Omental fat pad (tissue), 3 donors: ENCODE measurements at regions not wholly inside any gene's neighbourhood (a gene's known extent, or its start where the extent isn't known, plus 50 kb on each side); places are given as distances from the start of the nearest gene placed in this dataset.

Experiments
- ATAC-seq: fragments of 150-250 bp; one replicate; pipeline ENCODE4 v1.9.1; 2016; ENCODE audit warnings: mild to moderate bottlenecking, moderate library complexity; ENCODE audit not compliant: low FRiP score
- DNase-seq: peaks from one replicate; pipeline ENCODE4 v3.0.0-alpha.2; 2019; ENCODE audit warnings: low spot score
- CTCF ChIP-seq, 3 donors: fragments of 450-650 bp; IDR thresholded peaks; one replicate each; pipeline ENCODE4 v1.5.1; 2016 to 2017; ENCODE audit warnings: antibody characterized with exemption in 3 of 3, mild to moderate bottlenecking in 3 of 3, moderate library complexity in 2 of 3

DNA sequence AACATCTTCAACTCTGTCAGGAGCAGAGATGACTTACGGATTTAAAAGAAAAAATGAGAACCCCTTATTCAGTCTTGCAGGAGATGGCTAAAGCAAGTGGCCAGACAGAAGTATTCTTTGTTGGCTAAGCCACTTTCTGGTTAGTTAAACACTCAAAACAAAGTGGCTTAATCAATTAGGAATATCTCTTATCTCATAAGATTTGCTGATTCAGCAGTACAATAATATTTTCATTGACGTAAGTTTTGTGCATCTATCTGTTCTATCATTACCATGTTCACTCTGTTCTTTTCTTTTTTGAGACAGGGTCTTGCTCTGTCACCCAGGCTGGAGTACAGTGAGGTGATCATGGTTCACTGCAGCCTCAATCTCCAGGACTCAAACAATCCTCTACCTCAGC lies 342.0 kb downstream of the EN1 start:
- no peak for TF ChIP-seq CTCF (IDR thresholded peaks at IDR 0.05)
- DNase-seq (no peak), ATAC-seq (no peak)

DNA sequence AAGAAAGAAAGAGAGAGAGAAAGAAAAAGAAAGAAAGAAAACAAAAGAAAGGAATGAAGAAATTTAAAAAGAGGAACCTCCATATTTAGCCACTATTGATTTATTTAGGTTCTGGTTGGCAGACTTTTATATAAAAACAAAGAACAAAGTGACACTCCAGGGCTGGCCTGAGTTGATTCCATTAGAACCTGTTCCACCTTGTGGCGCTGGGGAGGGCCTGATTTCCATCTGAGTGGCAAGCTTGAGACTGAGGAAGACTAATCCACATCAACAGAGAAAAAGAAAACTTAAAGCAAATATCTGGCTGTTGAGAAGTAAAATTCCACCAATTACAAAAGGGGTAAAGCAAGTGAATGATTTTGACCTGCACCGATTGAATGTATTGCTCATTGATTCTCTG lies 345.3 kb downstream of the EN1 start:
- no peak for DNase-seq
- no peak for ATAC-seq
- TF ChIP-seq CTCF (IDR thresholded peaks at IDR 0.05): no peak

DNA sequence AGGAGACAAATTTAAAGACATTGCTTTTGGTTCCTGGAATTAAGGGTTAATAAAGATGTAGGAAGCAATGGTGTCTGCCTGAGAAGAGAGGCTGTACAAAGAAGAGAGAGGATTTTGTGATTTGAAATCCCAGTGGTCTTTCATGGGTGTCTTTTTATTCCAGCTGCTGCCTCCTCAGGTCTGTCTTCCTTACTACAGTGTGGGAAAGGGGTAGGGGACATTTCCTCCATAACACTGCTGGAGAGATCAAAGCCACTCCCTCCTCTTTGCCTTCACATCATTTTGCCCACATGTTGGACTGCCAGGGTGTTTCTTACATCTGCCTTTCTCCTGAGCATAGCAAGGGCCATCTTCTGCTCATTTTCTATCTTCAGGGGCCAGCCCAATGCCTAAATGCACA lies 348.5 kb downstream of the EN1 start:
- DNase-seq: no peak

GRCh38 chr2:118496870-118497611 lies 350.4 kb downstream of the EN1 start:
- TF ChIP-seq CTCF (IDR thresholded peaks at IDR 0.05): no peak
- no peak for ATAC-seq

More for the DNA sequence above, 348.5 kb downstream of the EN1 start:
- ATAC-seq: no peak
- no peak for TF ChIP-seq CTCF (IDR thresholded peaks at IDR 0.05)

DNA sequence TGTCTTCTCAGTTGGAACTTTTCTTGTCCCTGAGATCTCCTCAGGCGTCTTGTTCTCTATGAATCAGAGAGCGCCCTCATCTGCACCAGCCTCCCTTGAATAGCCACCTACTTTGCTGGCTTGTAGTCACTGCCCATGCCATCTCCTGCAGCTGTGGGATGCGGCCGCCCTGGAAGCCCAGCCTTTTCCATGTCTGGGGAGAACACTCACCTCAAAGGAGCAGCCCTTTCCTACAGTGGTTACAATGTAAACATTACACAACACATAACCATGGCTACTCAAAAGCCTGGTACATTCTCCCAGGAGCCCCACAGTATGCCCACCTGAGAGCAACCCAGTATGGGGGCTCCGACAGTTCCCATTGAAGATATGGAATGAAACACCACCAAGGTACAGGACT lies 351.0 kb downstream of the EN1 start:
- ATAC-seq: no peak
- TF ChIP-seq CTCF (IDR thresholded peaks at IDR 0.05): no peak

More at GRCh38 chr2:118496870-118497611, 350.4 kb downstream of the EN1 start:
- no peak for DNase-seq

GRCh38 chr2:118495290-118495689 lies 352.2 kb downstream of the EN1 start:
- DNase-seq: no peak
- ATAC-seq: no peak
- TF ChIP-seq CTCF (IDR thresholded peaks at IDR 0.05): no peak

More for the DNA sequence above, 351.0 kb downstream of the EN1 start:
- no peak for DNase-seq

- no peak for DNase-seq
- no peak for TF ChIP-seq CTCF (IDR thresholded peaks at IDR 0.05)
- ATAC-seq: no peak
These were observed 354.2 kb downstream of the EN1 start for GRCh38 chr2:118493213-118493612.
